GM12878 (cell line): ENCODE measurements at regions not wholly inside any gene's neighbourhood (a gene's known extent, or its start where the extent isn't known, plus 50 kb on each side); places are given as distances from the start of the nearest gene placed in this dataset.

Experiments used
- ATAC-seq: fragments of 200-7000 bp; cut with Tn5 transposase; 3 replicates; pipeline ENCODE4 v1.9.1; 2020; ENCODE audit warnings: mild to moderate bottlenecking, moderate library complexity
- BruUV-seq: library from RNA; stranded (reverse); fragments of 400-500 nt; replicated peaks from 2 replicates; lab custom pipeline; 2021; lab: Mats Ljungman, UMichigan
- CTCF ChIA-PET: fragments of 300-600 bp; sonication (Branson Sonifier 250); formaldehyde crosslinking; extraction: SDS; loops from one replicate; lab custom pipeline; 2021; ENCODE audit warnings: inconsistent platforms; lab: Yijun Ruan, JAX
- POLR2A ChIA-PET: fragments of 350-600 bp; formaldehyde crosslinking; extraction: SDS; loops from one replicate; lab custom pipeline; 2021; ENCODE audit warnings: inconsistent platforms; lab: Charles Lee
- RAD21 ChIA-PET: fragments of 300-600 bp; sonication (Branson Sonifier 250); formaldehyde crosslinking; loops from one replicate; lab custom pipeline; 2023; ENCODE audit warnings: antibody characterized with exemption; ENCODE audit not compliant: unreplicated experiment; lab: Charles Lee
- SMC1A ChIA-PET: fragments of 300-600 bp; sonication (Branson Sonifier 250); formaldehyde crosslinking; loops from one replicate; lab custom pipeline; 2023; ENCODE audit not compliant: unreplicated experiment, uncharacterized antibody; lab: Charles Lee
- DNase-seq: peaks from one replicate; pipeline ENCODE4 v3.0.0-alpha.2; 2011; ENCODE audit warnings: low read depth, low spot score
- FAIRE-seq: peaks from 3 replicates; lab custom pipeline; 2011; peaks lifted over from hg19 to GRCh38; lab: Jason Lieb, UNC
- H2AFZ ChIP-seq: 2 replicates; pipeline ENCODE4 v1.6.0; 2011; ENCODE audit warnings: low read depth, low read length, control low read depth; ENCODE audit not compliant: control insufficient read depth
- H3K27ac ChIP-seq: 2 replicates; pipeline ENCODE4 v1.5.1; 2011; ENCODE audit warnings: control low read depth; ENCODE audit not compliant: control insufficient read depth, insufficient read depth
- H3K27me3 ChIP-seq, 2 experiments: replicated peaks in 1 of 2; 2 replicates each; pipeline versions ENCODE4 v1.6.0 to v1.6.1; 2011; ENCODE audit warnings: low read length in 1 of 2; ENCODE audit not compliant: control insufficient read depth in 2 of 2, insufficient read depth in 2 of 2
- H3K36me3 ChIP-seq, 2 experiments: 2 replicates each; pipeline ENCODE4 v1.5.1; 2011; ENCODE audit warnings: low read length in 1 of 2; ENCODE audit not compliant: control insufficient read depth in 2 of 2, insufficient read depth in 2 of 2
- H3K4me1 ChIP-seq: 2 replicates; pipeline ENCODE4 v1.6.1; 2011; ENCODE audit warnings: mild to moderate bottlenecking, low read length, moderate library complexity, mixed read lengths; ENCODE audit not compliant: control insufficient read depth, insufficient read depth
- H3K4me2 ChIP-seq: 2 replicates; pipeline ENCODE4 v1.6.0; 2011; ENCODE audit warnings: control low read depth; ENCODE audit not compliant: control insufficient read depth, insufficient read depth
- H3K4me3 ChIP-seq: fragments of 200-600 bp; sonication (generic); 2 replicates; pipeline ENCODE4 v1.5.1; 2016
- H3K79me2 ChIP-seq: 2 replicates; pipeline ENCODE4 v1.6.0; 2011; ENCODE audit warnings: low read length; ENCODE audit not compliant: control insufficient read depth, insufficient read depth
- H3K9ac ChIP-seq: 2 replicates; pipeline ENCODE4 v1.8.0; 2011; ENCODE audit warnings: low read length, control low read depth, mixed read lengths; ENCODE audit not compliant: control insufficient read depth, insufficient read depth
- H3K9me3 ChIP-seq: replicated peaks from 3 replicates; pipeline ENCODE4 v1.5.1; 2011; ENCODE audit warnings: mild to moderate bottlenecking, low read length; ENCODE audit not compliant: control insufficient read depth, insufficient read depth
- H4K20me1 ChIP-seq: 2 replicates; pipeline ENCODE4 v1.6.0; 2011; ENCODE audit not compliant: control insufficient read depth, insufficient read depth
- BCLAF1 ChIP-seq: fragments of 450-650 bp; IDR thresholded peaks from 2 replicates; pipeline ENCODE4 v1.6.1; 2017; ENCODE audit warnings: antibody characterized with exemption, mild to moderate bottlenecking, moderate library complexity
- EGR1 ChIP-seq, 2 experiments: IDR thresholded peaks; 1 replicate in 1 of 2; 2 replicates in 1 of 2; pipeline ENCODE4 v1.6.1; 2011 to 2012; ENCODE audit warnings: low read depth in 2 of 2, low read length in 2 of 2, borderline replicate concordance in 1 of 2, mild to moderate bottlenecking in 1 of 2, moderate library complexity in 1 of 2
- GABPA ChIP-seq: IDR thresholded peaks from 2 replicates; pipeline ENCODE4 v1.6.1; 2014; ENCODE audit warnings: antibody characterized with exemption, low read depth, mild to moderate bottlenecking, inconsistent platforms
- GATAD2B ChIP-seq: fragments of 450-650 bp; conservative IDR thresholded peaks from 2 replicates; pipeline ENCODE4 v1.6.1; 2017; ENCODE audit warnings: low read depth, mild to moderate bottlenecking, moderate library complexity
- HSF1 ChIP-seq: fragments of 150-350 bp; IDR thresholded peaks from 2 replicates; pipeline ENCODE4 v1.6.1; 2014; ENCODE audit warnings: mild to moderate bottlenecking, low read depth, low read length
- KAT2A ChIP-seq: conservative IDR thresholded peaks from 2 replicates; pipeline ENCODE4 v1.6.1; 2011; ENCODE audit warnings: low read depth, low read length; ENCODE audit not compliant: control insufficient read depth
- LARP7 ChIP-seq: fragments of 450-650 bp; IDR thresholded peaks from 2 replicates; pipeline ENCODE4 v1.6.1; 2017; ENCODE audit warnings: mild to moderate bottlenecking
- PRDM15 ChIP-seq: fragments of 450-650 bp; formaldehyde crosslinking; IDR thresholded peaks from 2 replicates; pipeline ENCODE4 v1.4.0; 2020; ENCODE audit warnings: mild to moderate bottlenecking, moderate library complexity
- RELB ChIP-seq: fragments of 450-650 bp; IDR thresholded peaks from 2 replicates; pipeline ENCODE4 v1.6.1; 2017; ENCODE audit warnings: low read depth, mild to moderate bottlenecking, moderate library complexity
- STAT1 ChIP-seq: fragments of 450-650 bp; conservative IDR thresholded peaks from 2 replicates; pipeline ENCODE4 v1.6.1; 2014; ENCODE audit warnings: antibody characterized with exemption, mild to moderate bottlenecking
- TAF1 ChIP-seq: IDR thresholded peaks from 2 replicates; pipeline ENCODE4 v1.6.1; 2011; ENCODE audit warnings: mild to moderate bottlenecking, low read depth, low read length, borderline replicate concordance
- USF1 ChIP-seq: IDR thresholded peaks from 2 replicates; pipeline ENCODE4 v1.6.1; 2011; ENCODE audit warnings: borderline replicate concordance, low read depth, mild to moderate bottlenecking, moderate library complexity, mixed read lengths, low read length; ENCODE audit not compliant: insufficient read depth; ENCODE audit errors: extremely low read length
- ZNF217 ChIP-seq: fragments of 450-650 bp; IDR thresholded peaks from 2 replicates; pipeline ENCODE4 v1.6.1; 2017; ENCODE audit warnings: antibody characterized with exemption, mild to moderate bottlenecking
- ZNF24 ChIP-seq: fragments of 450-650 bp; IDR thresholded peaks from 2 replicates; pipeline ENCODE4 v1.6.1; 2017; ENCODE audit warnings: antibody characterized with exemption, mild to moderate bottlenecking
- ZNF622 ChIP-seq: fragments of 450-650 bp; IDR thresholded peaks from 2 replicates; pipeline ENCODE4 v1.6.1; 2017; ENCODE audit warnings: mild to moderate bottlenecking, inconsistent platforms
- WGBS: methylation state at CpG from one replicate; pipeline ENCODE4 v1.1.6; 2016; ENCODE audit warnings: low lambda C conversion rate; ENCODE audit not compliant: insufficient replicate concordance, insufficient coverage; ENCODE audit errors: missing lambda C conversion rate; 5-methylcytosine and 5-hydroxymethylcytosine counted together
- in situ Hi-C: fragments of 300-500 bp; cut with MboI; formaldehyde crosslinking; loops from 9 replicates; pipeline ENCODE4 v1.14.3; 2018; ENCODE audit warnings: mixed read lengths
- intact Hi-C: fragments of 100-400 bp; cut with micrococcal nuclease; formaldehyde crosslinking; loops from one replicate; pipeline ENCODE4 v1.14.2; 2022; ENCODE audit not compliant: unreplicated experiment

GRCh38 chr14:36428350-36428749 lies 91.7 kb downstream of the NKX2-1 start:
- Histone ChIP-seq H3K79me2 (no peaks in the 10 kb centered on the region), H4K20me1 (no peaks in the 10 kb centered on the region), H3K9me3 (no peaks in the 10 kb centered on the region), H3K27ac (no peak overlapping the region), H3K4me3 (no peak overlapping the region), H2AFZ (no peak overlapping the region), H3K36me3 (no peaks in the 10 kb centered on the region), H3K9ac (no peak overlapping the region), H3K4me1 (no peaks in the 10 kb centered on the region), H3K27me3 (no peaks in the 10 kb centered on the region), H3K4me2 (no peak overlapping the region)
- POLR2A ChIA-PET: no interaction called here
- in situ Hi-C loops (no loop called here), intact Hi-C loops (no loop called here)
- ATAC-seq: no peak
- DNase-seq: no peak
- FAIRE-seq: no peak
- SMC1A ChIA-PET: no interaction called here
- CTCF ChIA-PET: no interaction called here
- RAD21 ChIA-PET: no interaction called here
- no TSS peak for BruUV-seq
- 37% methylated on average over 6 of the region's 6 CpGs for WGBS
- TF ChIP-seq ZNF622: no peak
- no peak for TF ChIP-seq KAT2A
- no peak for TF ChIP-seq GATAD2B
- no peak for TF ChIP-seq HSF1
- TF ChIP-seq ZNF217: no peak
- no peak for TF ChIP-seq STAT1
- no peak for TF ChIP-seq USF1
- TF ChIP-seq EGR1 (IDR thresholded peaks at IDR 0.05; ENCODE audit: borderline replicate concordance in 1 of 2, low read depth in 2 of 2, low read length in 2 of 2): no peak
- TF ChIP-seq RELB: no peak
- TF ChIP-seq TAF1: no peak
- TF ChIP-seq LARP7: no peak
- no peak for TF ChIP-seq GABPA
- TF ChIP-seq PRDM15 (CRISPR knock-in tag): no peak
- no peak for TF ChIP-seq BCLAF1
- no peak for TF ChIP-seq ZNF24
